Stimulated activated CD4-positive, alpha-beta T cell treated with anti-CD3 and anti-CD28 coated beads, TNF-alpha, amount 100 ng/mL, for 48 hours (primary cell): ENCODE measurements at regions not wholly inside any gene's neighbourhood (a gene's known extent, or its start where the extent isn't known, plus 50 kb on each side); places are given as distances from the start of the nearest gene placed in this dataset.

Source experiments
- DNase-seq, 3 donors: peaks; one replicate each; pipeline ENCODE4 v3.0.0-alpha.2; 2020; ENCODE audit warnings: low read depth in 3 of 3

DNA sequence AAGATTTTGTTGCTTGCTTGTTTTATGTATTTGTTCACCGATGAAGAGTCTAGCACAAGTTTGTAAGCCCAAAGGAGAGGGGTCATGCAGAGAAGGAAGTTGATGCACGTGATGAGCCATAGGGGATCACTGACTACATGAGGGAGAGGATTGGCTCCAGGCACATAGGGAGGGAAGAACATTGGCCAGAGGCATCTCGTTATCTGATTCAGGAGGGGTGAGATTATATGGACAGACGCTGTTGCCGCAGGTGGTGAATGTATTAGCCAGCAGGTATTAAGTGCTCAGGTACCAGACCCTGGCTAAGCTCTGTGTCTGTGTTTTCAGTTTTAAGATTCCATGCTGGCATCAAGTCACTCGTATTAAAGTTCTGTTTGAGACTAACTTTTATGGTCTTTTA, 91.8 kb upstream of the CHST9 start:
- no peak for DNase-seq

DNA sequence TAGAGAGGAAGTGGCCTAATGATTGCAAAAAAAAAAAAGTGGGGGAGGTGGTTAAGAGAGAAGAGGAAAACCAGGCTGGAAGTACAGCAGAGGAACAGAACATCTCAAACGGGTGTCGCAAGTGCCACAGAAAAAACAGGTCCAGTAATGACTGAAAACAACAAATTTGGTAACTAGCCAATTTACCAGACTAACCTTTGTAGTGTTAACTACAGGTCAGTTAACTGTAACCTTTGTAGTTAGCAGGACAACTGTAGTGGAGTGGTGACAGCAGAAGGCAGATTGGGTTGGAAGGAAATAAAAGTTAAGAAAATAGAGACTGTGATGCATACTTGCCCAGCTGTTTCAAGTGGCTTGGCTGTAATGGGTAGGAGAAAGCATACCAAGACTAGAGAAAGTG, 91.4 kb upstream of the CHST9 start:
- DNase-seq = no peak

DNA sequence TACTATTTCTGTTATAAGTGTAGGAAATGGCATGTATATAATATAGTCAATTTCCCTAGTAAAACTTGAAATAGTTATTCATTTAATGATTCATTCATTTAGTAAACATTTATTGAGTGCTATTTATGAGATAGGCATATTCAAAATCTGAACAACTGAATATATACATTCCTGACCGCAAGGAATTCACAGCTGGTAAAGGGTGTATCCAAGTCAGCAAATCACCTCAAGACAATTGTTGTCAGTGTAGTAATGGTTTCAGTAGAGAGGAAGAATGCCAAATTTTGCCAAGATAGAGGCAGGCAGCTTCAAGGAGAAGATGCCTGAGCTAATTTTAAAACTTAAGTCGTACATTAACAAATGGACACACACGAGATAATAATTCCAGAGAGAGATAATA, 89.8 kb upstream of the CHST9 start:
- no peak for DNase-seq

DNA sequence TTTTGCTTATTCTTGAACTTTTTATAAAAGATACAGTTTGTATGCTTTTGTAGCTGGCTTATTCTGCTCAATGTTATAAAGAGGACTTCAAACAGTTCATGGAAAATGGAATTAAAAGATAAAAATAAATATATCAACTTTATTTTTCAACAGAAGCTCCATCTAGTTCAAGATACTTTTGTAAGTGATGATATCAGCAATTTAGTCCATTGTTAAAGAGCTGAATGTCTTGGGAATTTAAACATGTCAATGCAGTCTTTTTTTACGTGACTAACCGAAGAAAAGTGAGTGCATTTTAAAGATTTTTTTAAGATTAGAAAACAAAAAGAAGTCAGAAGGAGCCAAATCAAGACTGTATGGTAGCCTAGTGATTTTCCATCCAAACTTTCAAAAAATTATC, 85.4 kb upstream of the CHST9 start:
- DNase-seq = no peak

DNA sequence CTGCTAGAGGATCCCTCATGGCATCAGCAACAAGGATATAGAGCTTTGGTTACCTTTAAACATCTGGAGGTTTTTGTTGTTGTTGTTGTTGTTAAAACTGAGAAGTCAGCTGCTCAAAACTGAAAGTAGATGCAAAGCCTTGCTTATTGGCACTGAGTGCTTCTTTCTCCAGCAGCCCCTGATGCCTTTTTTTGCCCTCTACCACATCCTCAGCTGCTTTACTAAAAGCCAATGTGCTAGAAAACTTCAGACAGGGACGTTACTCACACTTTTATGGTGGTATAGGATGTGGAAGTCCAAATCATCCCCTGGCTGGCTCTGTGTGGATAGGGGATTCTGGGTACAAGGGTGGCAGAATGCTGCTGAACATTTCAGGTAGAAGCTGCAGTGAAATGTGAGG, 78.3 kb upstream of the CHST9 start:
- DNase-seq = no peak

DNA sequence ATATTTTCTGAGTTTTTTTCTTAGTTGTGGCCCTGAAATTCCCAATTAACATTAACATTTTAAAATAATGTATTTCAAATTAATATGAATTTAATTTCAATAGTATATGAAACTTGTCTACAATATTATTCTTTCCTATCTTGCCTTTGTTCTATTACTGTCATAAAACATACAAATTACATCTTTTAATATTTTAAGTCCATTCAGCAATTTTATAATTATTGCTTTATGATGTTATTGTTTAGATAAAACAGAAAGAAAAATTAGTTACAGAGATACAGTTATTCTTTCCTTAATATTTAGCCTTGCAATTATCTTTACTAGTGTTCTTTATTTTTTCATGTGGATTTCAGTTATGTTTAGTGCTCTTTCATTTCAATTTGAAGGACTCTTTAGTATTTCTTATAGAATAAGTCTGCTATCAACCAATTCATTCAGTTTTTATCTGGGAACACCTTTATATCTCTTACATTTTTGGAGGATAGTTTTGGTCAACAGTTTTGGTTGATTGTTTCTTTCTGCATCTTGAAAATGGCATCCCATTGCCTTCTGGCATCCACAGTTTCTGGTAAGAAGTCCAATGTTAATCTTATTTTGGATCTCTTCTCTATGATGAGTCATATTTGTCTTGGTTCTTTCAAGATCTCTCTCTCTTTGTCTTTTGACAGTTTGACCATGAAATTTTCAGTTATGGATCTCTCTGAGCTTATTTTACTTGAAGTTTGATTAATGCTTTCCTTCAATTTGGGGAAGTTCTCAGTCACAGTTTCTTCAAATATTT, 76.9 kb upstream of the CHST9 start:
- no peak for DNase-seq

DNA sequence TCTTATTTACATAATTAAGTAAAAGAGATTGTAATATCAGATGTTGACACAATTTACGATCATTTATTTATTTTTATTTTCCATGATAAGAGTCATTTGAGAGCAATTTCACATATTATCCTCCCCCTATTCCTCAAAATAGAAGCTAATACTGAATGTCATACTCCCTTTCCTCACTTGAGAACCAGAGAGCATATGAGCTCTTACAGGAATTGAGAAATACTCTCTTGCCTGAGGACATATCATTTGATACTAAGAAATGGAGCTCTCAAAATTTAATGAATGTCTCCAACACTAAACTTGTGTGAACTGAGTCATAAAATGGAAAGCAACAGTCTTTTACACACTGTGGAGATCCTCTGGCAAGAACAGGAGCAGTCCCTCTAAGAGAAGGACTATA, 68.5 kb upstream of the CHST9 start:
- no peak for DNase-seq

DNA sequence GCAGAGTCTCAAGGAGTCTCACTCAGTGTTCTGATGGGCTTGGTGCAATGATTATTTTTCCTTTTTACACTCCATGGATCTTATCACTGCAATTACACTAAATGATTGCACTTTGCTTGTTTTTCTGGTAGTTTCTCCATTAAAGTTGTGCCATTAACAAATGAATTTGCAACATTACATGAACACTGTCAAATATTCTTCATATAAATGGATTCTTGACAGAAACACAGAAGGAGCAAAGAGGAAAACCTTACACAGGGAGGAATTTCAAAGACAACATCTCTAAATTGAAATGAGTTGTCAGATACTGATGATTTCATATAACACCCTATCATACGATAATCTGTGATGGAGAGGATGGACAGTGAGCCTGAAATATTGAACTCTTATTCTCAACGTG, 65.4 kb upstream of the CHST9 start:
- DNase-seq = no peak

DNA sequence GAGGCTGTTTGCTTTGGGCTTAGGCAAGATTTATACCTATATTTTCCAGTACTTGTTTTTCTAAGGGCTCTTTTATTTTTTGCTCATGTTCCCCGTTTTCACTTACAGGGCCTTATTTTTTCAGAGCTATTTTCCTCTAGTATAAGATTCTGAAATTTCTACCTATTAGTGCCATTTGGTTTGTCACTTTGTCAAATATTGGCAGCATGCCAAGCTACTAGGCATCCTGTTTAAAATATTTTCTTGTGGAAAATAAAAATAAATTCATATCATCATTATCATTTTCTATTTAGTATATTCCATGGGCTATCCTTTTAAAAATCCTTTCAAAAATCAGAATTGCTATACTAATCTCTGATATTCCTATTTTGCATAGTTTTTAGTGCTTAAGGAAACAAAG, 64.8 kb upstream of the CHST9 start:
- DNase-seq = no peak

DNA sequence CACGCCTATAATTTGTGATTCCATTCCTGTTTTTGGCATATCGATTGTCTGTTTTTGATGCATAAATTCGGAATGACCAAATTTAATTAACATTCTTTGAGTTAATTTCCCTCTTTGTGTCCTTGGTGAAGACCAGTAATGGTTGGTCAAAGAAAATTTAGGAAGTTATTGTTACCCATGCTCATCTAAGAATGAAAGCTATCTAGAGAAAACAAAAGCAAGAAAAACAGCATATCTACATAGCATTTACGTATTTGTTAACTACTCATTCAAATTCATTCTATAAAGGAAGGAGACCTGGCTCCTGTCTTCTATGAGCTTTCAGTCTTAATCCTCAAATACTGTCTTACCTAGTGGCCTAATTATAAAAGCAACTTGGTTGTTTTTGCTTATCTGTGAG, 59.2 kb upstream of the CHST9 start:
- DNase-seq = no peak

DNA sequence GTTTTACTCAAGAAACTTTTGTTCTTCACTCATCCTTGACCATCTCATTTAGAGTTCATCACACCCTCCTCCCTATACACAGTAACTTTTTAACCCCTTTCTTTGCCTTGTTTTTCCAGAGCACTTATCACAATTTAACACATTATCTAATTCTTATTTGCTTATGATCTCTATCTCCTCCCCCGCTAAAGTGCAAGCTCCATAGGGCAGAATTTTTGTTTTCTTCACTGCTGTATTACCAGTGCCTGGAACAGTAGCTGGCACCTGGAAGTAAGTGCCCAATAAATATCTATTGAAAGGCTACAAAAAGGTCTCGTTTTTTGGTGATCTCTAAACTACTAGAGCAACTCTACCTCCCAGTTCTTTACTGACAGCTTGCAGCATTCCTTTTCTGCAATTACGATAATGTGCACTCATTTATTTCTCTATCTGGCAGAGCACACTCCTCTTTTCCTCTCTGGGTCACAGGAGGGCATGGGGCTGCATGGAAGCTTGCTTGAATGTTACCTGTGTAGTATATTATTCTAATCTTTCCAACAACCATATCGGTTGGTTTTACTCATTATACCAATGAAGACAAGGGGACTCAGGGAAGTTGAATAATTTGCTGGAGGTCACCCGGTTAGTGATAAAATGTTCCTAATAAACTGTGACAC, 57.4 kb upstream of the CHST9 start:
- DNase-seq = no peak

DNA sequence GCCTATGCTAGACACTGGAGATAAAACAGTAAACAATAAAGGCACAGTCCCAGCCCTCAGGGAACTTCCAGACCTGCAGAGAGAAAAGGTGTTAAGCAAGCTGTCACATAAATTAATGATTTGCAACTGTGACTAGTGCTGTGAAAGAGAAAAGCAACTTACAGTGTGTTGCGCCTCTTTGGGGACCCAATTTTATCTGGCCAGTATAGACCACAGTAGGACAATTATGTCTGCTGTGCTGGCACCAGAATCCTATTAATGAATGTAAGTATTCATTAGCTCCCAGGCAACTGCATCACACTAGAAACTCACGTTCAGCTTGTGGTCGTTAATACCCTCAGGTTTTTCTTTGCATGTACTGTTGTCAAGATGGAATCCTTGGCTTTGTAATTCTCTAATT, 55.3 kb upstream of the CHST9 start:
- DNase-seq = no peak

DNA sequence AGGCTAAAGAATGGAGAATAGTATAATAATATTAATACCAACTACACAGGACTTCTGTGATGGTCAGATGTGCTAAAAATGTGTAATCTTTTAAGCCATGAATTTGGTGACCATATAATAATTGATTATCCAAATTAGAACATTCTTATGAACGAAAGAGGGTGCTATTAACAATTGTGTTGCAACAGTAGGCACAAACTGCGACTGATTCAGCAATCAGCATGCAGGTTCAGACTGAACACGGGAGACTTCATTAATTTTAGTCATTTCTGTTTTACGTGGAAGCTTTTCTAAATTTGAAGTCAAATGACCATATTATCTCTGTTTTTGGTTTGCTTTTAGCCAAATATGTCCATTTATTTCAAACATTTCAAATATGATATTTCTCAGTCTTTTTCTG, 54.6 kb upstream of the CHST9 start:
- no peak for DNase-seq

DNA sequence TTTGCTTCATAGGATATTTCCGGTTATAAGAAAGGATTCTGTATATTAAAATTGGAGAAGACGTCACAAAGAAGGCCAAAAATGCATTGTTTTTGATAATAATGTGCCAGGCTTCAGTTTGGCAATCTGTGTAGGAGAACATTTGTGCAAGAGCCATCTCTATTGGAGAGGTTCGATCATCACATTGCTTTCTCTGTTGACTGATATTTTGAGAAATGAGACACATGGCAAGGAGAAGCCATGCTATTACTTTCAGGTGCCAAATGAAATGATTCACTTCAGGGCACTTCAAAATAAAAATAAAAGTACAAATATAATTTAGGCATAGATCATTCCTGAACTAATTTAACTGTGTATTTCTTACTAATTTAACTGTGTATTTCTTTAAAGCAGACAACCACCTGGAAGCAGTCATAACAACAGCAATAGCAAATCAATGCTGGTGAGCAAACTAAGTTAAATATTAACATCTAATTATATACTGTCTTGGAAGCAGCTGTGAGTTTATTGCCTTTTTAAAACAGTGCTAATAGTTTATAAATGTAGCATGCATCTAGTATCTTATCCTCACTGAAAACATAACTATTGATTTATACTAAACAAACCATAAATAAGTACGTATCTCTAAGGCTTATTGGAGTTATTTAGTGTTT, 50.2 kb upstream of the CHST9 start:
- DNase-seq = no peak
